Kidney glomerular epithelial cell (primary cell): ENCODE measurements at regions not wholly inside any gene's neighbourhood (a gene's known extent, or its start where the extent isn't known, plus 50 kb on each side); places are given as distances from the start of the nearest gene placed in this dataset.
A peak's percentile ranks its signal among the peaks of the same experiment; 100 is the strongest.

Experiments
- DNase-seq: peaks from one replicate; lab custom pipeline; 2025; lab: John Stamatoyannopoulos, UW

- DNase-seq: no peak
These were observed 406.9 kb upstream of the USP24 start for GRCh38 chr1:55622074-55622473.

GRCh38 chr1:55618199-55618598 is 403.0 kb upstream of the USP24 start:
- no peak for DNase-seq

GRCh38 chr1:55617288-55617982 is 402.3 kb upstream of the USP24 start:
- no peak for DNase-seq

- DNase-seq: no peak
These were observed 397.8 kb upstream of the USP24 start for GRCh38 chr1:55612988-55613387.

GRCh38 chr1:55611123-55611522 is 396.0 kb upstream of the USP24 start:
- no peak for DNase-seq

GRCh38 chr1:55610203-55610602 is 395.0 kb upstream of the USP24 start:
- DNase-seq: no peak

- DNase-seq: no peak
These were observed 394.5 kb upstream of the USP24 start for GRCh38 chr1:55609630-55610029.

- no peak for DNase-seq
These were observed 390.0 kb upstream of the USP24 start for GRCh38 chr1:55605155-55605554.

- DNase-seq: no peak
These were observed 389.6 kb upstream of the USP24 start for GRCh38 chr1:55604749-55605148.

- DNase-seq: no peak
These were observed 389.0 kb upstream of the USP24 start for GRCh38 chr1:55604179-55604578.

GRCh38 chr1:55600242-55600641 is 385.1 kb upstream of the USP24 start:
- DNase-seq: no peak

- no peak for DNase-seq
These were observed 382.7 kb upstream of the USP24 start for GRCh38 chr1:55597910-55598309.

GRCh38 chr1:55594701-55595100 is 379.5 kb upstream of the USP24 start:
- no peak for DNase-seq

GRCh38 chr1:55593298-55593697 is 378.1 kb upstream of the USP24 start:
- DNase-seq: no peak

GRCh38 chr1:55592122-55592521 is 377.0 kb upstream of the USP24 start:
- DNase-seq: no peak

GRCh38 chr1:55589671-55590297 is 374.6 kb upstream of the USP24 start:
- DNase-seq: no peak

GRCh38 chr1:55588309-55588708 is 373.1 kb upstream of the USP24 start:
- no peak for DNase-seq

- DNase-seq: no peak
These were observed 371.6 kb upstream of the USP24 start for GRCh38 chr1:55586771-55587170.

- no peak for DNase-seq
These were observed 370.2 kb upstream of the USP24 start for GRCh38 chr1:55585402-55585792.

GRCh38 chr1:55584526-55585401 is 369.6 kb upstream of the USP24 start:
- no peak for DNase-seq

- no peak for DNase-seq
These were observed 366.9 kb upstream of the USP24 start for GRCh38 chr1:55582084-55582483.

- DNase-seq: peak; percentile 77
These were observed 365.7 kb upstream of the USP24 start for GRCh38 chr1:55580845-55581332.
